ENCODE measurements at regions not wholly inside any gene's neighbourhood (a gene's known extent, or its start where the extent isn't known, plus 50 kb on each side); places are given as distances from the start of the nearest gene placed in this dataset.

DNA sequence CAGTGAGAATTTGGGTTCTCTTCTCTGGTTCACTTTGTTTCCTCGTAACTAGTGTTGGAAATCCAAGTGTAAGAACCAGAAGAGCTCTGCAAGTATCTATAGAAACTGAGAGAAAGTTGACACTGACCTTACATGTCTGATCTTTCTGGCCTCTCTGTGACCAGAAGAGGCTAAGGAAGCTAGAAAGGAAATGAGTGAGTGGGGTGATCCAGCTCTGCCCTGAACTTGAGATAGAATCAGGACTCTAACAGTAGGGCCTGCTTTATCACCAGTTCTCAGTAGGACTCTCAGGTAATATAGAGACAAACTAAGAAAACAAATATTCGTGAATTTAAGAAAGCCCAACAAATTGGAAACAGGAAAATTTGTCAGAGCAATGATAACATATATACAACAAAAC is 441.2 kb upstream of the ZNF804A start:
- no peak for TF ChIP-seq POLR2AphosphoS5 (IDR thresholded peaks at IDR 0.05)
- TF ChIP-seq EP300 (IDR thresholded peaks at IDR 0.05), result no peak
- no peak for TF ChIP-seq CTCF (IDR thresholded peaks at IDR 0.05)

Measured in esophagus muscularis mucosa (tissue), 4 donors.